ENCODE measurements at regions not wholly inside any gene's neighbourhood (a gene's known extent, or its start where the extent isn't known, plus 50 kb on each side); places are given as distances from the start of the nearest gene placed in this dataset.

DNA sequence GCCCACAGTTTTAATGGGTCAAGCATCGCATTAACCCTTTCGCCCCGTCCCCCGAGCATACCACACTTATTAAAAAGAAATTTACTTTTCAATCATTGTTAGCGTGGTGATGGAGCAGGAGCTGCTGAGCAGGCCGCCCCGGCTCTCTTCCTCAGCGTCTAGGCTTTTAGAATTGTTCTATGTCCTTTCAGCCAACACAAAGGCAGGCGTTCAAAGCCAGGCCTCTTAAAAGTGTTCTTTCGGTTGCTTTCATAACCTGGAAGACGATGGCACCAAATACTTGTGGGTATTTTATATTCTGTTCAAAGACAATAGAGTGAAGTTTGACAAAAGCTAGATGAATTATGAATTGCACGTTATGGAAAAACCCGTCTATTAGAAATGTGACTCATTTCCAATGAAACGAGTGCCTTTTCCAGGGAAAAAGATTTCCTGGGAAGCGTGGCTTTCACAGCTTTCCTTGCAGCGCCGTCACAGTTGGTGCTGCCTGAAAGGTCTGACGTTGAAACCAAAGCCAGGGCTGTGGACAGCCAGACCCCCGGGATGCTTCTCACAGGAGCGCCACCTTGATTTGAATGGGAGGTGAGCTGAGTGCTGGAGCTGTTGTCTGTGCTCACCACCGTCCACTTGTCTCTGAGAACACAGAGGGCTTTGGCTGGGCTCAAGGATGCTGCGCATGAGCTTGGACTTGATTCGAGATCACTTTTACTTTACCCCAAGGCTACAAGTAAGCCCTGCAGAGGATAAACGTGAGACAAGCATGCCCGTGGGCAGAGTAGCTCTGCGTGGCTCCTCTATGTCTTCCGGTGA, 78.8 kb downstream of the SOX1 start:
- ATAC-seq (no peak), DNase-seq (no peak)
- no peaks in the 10 kb centered on the region for H3K4me1 ChIP-seq (ENCODE audit: control insufficient read depth, insufficient read depth, low read length)
- TF ChIP-seq, protein P1, sequence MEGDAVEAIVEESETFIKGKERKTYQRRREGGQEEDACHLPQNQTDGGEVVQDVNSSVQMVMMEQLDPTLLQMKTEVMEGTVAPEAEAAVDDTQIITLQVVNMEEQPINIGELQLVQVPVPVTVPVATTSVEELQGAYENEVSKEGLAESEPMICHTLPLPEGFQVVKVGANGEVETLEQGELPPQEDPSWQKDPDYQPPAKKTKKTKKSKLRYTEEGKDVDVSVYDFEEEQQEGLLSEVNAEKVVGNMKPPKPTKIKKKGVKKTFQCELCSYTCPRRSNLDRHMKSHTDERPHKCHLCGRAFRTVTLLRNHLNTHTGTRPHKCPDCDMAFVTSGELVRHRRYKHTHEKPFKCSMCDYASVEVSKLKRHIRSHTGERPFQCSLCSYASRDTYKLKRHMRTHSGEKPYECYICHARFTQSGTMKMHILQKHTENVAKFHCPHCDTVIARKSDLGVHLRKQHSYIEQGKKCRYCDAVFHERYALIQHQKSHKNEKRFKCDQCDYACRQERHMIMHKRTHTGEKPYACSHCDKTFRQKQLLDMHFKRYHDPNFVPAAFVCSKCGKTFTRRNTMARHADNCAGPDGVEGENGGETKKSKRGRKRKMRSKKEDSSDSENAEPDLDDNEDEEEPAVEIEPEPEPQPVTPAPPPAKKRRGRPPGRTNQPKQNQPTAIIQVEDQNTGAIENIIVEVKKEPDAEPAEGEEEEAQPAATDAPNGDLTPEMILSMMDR (IDR thresholded peaks at IDR 0.05): no peak
- no peak overlapping the region for H3K27ac ChIP-seq (ENCODE audit: low read length)
- Mint-ChIP-seq H3K27ac (no peak overlapping the region), H3K9me3 (no peaks in the 10 kb centered on the region), H3K4me1 (no peaks in the 10 kb centered on the region), H3K4me3 (no peak overlapping the region), H3K27me3 (ENCODE audit: low read depth in 2 of 2) (no peaks in the 10 kb centered on the region), H3K36me3 (no peaks in the 10 kb centered on the region)
- H3K9me3 ChIP-seq (ENCODE audit: control insufficient read depth, insufficient read depth, low read length): no peaks in the 10 kb centered on the region
- no peaks in the 10 kb centered on the region for H3K36me3 ChIP-seq (ENCODE audit: control insufficient read depth, insufficient read depth, low read length)
- intact Hi-C loops (cut with micrococcal nuclease): no loop called here
- no peaks in the 10 kb centered on the region for H3K27me3 ChIP-seq (ENCODE audit: control insufficient read depth, insufficient read depth, low read length)
- H3K4me3 ChIP-seq (ENCODE audit: low read length): no peak overlapping the region
- WGBS (ENCODE audit: insufficient coverage): 88% methylated on average over 27 of the region's 27 CpGs

DNA sequence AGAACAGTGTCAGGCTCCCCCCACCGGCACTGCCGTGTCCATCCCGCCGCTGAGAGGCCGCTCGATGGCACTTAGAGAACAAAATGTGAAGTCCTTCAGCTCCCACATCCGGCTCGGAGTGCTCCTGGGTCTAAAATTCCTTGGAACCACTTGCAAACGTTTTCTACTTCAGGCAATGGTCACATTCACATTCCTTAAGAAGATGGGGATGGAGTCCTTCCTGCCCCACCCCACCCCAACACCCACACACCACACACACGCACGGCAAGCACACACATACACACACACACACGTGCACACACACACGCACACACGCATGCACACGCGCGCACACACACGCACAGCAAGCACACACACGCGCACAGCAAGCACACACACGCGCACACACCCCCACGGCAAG, 83.4 kb downstream of the SOX1 start:
- Mint-ChIP-seq H3K4me3 (no peak overlapping the region), H3K36me3 (no peaks in the 10 kb centered on the region), H3K9me3 (no peaks in the 10 kb centered on the region), H3K27ac (no peak overlapping the region), H3K4me1 (no peaks in the 10 kb centered on the region), H3K27me3 (ENCODE audit: low read depth in 2 of 2) (peaks cover 5 to 7% of the 10 kb centered on the region in 2 donors)
- Histone ChIP-seq H3K27ac (ENCODE audit: low read length) (no peak overlapping the region), H3K27me3 (ENCODE audit: control insufficient read depth, insufficient read depth, low read length) (no peaks in the 10 kb centered on the region), H3K4me1 (ENCODE audit: control insufficient read depth, insufficient read depth, low read length) (no peaks in the 10 kb centered on the region), H3K36me3 (ENCODE audit: control insufficient read depth, insufficient read depth, low read length) (no peaks in the 10 kb centered on the region), H3K9me3 (ENCODE audit: control insufficient read depth, insufficient read depth, low read length) (no peaks in the 10 kb centered on the region), H3K4me3 (ENCODE audit: low read length) (no peak overlapping the region)
- 91% methylated on average over 22 of the region's 23 CpGs for WGBS (ENCODE audit: insufficient coverage)
- TF ChIP-seq, protein P1 (IDR thresholded peaks at IDR 0.05): no peak
- DNase-seq (no peak), ATAC-seq (no peak)
- intact Hi-C loops (cut with micrococcal nuclease): no loop called here

DNA sequence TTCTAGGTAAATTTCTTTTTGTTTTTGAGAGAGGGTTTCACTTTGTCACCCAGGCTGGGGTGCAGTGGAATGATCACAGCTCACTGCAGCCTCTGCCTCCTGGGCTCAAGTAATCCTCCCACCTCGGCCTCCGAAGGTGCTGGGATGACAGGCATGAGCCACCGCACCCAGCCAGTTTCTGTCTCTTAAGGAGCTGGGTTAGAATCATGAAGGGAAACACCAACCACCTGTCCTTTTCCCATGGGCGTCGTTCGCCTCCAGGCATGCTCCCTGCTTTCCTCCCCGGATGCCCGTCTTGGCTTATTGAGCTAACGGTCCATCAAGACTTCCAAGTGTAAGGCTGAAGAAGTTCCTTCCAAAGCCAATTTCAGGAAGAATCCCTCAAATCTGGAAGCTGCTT, 85.9 kb downstream of the SOX1 start:
- no peaks in the 10 kb centered on the region for H3K4me1 Mint-ChIP-seq
- TF ChIP-seq, protein P1 (IDR thresholded peaks at IDR 0.05): no peak

DNA sequence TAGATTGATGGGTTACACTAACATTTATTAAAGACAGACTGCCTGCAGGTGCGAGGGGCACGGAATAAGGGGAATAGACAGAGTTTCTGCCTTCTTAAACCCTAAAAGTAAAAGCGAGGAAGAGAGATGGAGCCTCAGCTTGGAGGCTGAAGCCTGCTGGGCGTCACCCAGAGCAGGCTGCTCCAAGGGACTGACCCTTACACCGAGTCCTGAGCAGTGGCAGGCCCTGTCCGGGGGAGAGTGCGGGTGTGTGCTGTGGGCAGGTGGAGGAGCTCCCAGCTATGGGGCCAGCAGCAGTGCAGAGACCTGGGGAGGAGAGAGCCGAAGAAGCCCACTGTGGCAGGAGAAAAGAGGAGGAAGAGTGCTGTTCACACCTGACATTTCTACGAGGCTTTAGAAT, 86.4 kb downstream of the SOX1 start:
- Mint-ChIP-seq H3K4me3 (no peak overlapping the region), H3K36me3 (no peaks in the 10 kb centered on the region), H3K4me1 (no peaks in the 10 kb centered on the region), H3K27ac (no peak overlapping the region), H3K27me3 (ENCODE audit: low read depth in 2 of 2) (peaks cover 5 to 7% of the 10 kb centered on the region in 2 donors), H3K9me3 (peaks cover 0 to 2% of the 10 kb centered on the region in 2 donors)
- no peaks in the 10 kb centered on the region for H3K4me1 ChIP-seq (ENCODE audit: control insufficient read depth, insufficient read depth, low read length)
- no peaks in the 10 kb centered on the region for H3K27me3 ChIP-seq (ENCODE audit: control insufficient read depth, insufficient read depth, low read length)
- no peaks in the 10 kb centered on the region for H3K36me3 ChIP-seq (ENCODE audit: control insufficient read depth, insufficient read depth, low read length)
- intact Hi-C loops (cut with micrococcal nuclease): no loop called here
- TF ChIP-seq, protein P1 (IDR thresholded peaks at IDR 0.05): no peak
- H3K9me3 ChIP-seq (ENCODE audit: control insufficient read depth, insufficient read depth, low read length): no peaks in the 10 kb centered on the region
- no peak for ATAC-seq
- WGBS (ENCODE audit: insufficient coverage): 81% methylated on average over 9 of the region's 9 CpGs
- no peak overlapping the region for H3K27ac ChIP-seq (ENCODE audit: low read length)
- DNase-seq: no peak
- no peak overlapping the region for H3K4me3 ChIP-seq (ENCODE audit: low read length)

More for the DNA sequence above, 85.9 kb downstream of the SOX1 start:
- Mint-ChIP-seq H3K27me3 (ENCODE audit: low read depth in 2 of 2) (peaks cover 5 to 7% of the 10 kb centered on the region in 2 donors), H3K27ac (no peak overlapping the region), H3K9me3 (peaks cover 0 to 1% of the 10 kb centered on the region in 2 donors), H3K4me3 (no peak overlapping the region), H3K36me3 (no peaks in the 10 kb centered on the region)
- Histone ChIP-seq H3K36me3 (ENCODE audit: control insufficient read depth, insufficient read depth, low read length) (no peaks in the 10 kb centered on the region), H3K9me3 (ENCODE audit: control insufficient read depth, insufficient read depth, low read length) (no peaks in the 10 kb centered on the region), H3K27me3 (ENCODE audit: control insufficient read depth, insufficient read depth, low read length) (no peaks in the 10 kb centered on the region), H3K4me1 (ENCODE audit: control insufficient read depth, insufficient read depth, low read length) (no peaks in the 10 kb centered on the region), H3K4me3 (ENCODE audit: low read length) (no peak overlapping the region), H3K27ac (ENCODE audit: low read length) (no peak overlapping the region)
- intact Hi-C loops (cut with micrococcal nuclease): no loop called here
- ATAC-seq (no peak), DNase-seq (no peak)
- 88% methylated on average over 9 of the region's 9 CpGs for WGBS (ENCODE audit: insufficient coverage)
